ENCODE measurements at regions not wholly inside any gene's neighbourhood (a gene's known extent, or its start where the extent isn't known, plus 50 kb on each side); places are given as distances from the start of the nearest gene placed in this dataset.

DNA sequence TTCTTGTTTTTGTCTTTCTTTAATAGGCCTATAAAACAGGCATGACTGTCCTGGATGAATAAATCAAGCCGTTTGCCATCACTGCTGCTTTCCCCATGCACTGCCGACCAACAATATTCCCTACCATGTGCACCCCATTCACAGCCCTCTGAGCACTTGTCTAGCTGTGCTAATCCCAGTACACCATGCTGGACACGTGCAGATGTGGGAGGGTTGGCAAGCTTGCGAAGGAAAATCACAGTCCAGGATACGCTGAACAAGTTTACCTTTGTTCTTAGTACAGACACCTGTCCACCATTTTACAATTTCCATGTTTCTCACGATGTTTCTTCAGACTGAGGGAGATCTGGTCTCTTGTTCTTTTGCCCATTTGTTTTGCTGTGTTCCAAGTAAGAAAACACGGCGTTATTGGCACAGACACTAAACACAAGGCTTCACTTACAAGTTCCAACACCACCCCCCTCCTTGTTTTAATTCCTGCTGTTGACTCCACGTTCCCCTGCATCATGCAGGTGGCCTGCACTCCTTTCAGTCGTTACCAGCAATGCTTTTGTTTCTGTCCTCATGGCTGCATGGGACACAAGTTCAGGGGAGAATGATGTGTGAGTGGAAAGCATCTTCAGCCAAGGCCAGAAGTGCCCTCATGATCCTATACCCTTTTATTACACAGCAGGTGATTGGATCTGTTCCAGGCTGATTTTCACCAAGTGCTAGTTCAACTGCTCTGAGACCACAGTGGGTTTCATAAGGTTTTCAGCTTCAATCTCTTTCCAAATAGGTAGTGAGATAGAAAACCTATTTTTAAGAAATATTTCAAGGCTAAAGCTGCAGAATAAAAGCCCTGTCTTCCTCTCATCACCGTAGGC lies 608.9 kb downstream of the IRX1 start:
- DNase-seq (ENCODE audit: low read depth in 1 of 2, low spot score in 1 of 2) = no peak
- ChIA-PET CTCF (interaction anchor here (0.6 kb wide), 1 partner anchor 19 kb away, joined by 3 read pairs; no protein-coding TSS in a partner anchor), POLR2A (no interaction called here)
- Histone ChIP-seq H3K9me3 (no peaks in the 10 kb centered on the region), H3K27ac (no peak overlapping the region), H3K4me3 (no peak overlapping the region), H3K4me2 (no peak overlapping the region), H3K4me1 (no peaks in the 10 kb centered on the region)
- 2% methylated on average over 11 of the region's 11 CpGs for WGBS (ENCODE audit: missing lambda C conversion rate)
- no peak for TF ChIP-seq NFE2L2 (conservative IDR thresholded peaks at IDR 0.05; ENCODE audit: low read length)
- TF ChIP-seq, protein P1, sequence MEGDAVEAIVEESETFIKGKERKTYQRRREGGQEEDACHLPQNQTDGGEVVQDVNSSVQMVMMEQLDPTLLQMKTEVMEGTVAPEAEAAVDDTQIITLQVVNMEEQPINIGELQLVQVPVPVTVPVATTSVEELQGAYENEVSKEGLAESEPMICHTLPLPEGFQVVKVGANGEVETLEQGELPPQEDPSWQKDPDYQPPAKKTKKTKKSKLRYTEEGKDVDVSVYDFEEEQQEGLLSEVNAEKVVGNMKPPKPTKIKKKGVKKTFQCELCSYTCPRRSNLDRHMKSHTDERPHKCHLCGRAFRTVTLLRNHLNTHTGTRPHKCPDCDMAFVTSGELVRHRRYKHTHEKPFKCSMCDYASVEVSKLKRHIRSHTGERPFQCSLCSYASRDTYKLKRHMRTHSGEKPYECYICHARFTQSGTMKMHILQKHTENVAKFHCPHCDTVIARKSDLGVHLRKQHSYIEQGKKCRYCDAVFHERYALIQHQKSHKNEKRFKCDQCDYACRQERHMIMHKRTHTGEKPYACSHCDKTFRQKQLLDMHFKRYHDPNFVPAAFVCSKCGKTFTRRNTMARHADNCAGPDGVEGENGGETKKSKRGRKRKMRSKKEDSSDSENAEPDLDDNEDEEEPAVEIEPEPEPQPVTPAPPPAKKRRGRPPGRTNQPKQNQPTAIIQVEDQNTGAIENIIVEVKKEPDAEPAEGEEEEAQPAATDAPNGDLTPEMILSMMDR (IDR thresholded peaks at IDR 0.05) = no peak
- ATAC-seq = no peak
- FAIRE-seq = no peak

DNA sequence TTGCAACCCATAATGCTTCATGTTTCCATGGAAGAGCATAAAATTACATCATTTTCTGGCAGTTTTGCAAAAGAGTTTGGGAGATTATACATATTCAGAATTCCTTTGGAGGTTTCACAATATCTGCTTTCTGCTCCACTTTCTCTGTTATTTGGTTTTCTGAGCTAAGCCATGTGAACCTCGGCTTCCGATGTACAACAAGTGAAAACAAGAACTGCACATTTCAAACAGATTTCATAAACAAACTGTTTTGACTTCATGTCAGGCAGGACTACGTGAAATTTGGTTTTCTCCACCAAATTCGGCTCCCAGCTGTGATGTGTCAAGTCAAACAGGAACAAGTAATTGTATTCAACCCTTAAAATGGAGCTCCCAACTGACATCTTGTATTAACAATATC lies 609.8 kb downstream of the IRX1 start:
- FAIRE-seq (no peak), ATAC-seq (no peak), DNase-seq (ENCODE audit: low read depth in 1 of 2, low spot score in 1 of 2) (no peak)
- Histone ChIP-seq H3K4me1 (no peaks in the 10 kb centered on the region), H3K27ac (no peak overlapping the region), H3K4me2 (no peak overlapping the region), H3K4me3 (no peak overlapping the region), H3K9me3 (no peaks in the 10 kb centered on the region)
- TF ChIP-seq ZFP36 (IDR thresholded peaks at IDR 0.05; ENCODE audit: borderline replicate concordance, partially characterized antibody) (no peak), FOXS1 (CRISPR knock-in tag; IDR thresholded peaks at IDR 0.05) (no peak), CHD4 (IDR thresholded peaks at IDR 0.05; ENCODE audit: borderline replicate concordance) (no peak), ZSCAN20 (CRISPR knock-in tag; IDR thresholded peaks at IDR 0.05) (no peak), EP300 (IDR thresholded peaks at IDR 0.05) (no peak), ESRRA (IDR thresholded peaks at IDR 0.05; ENCODE audit: borderline replicate concordance, low read length) (no peak), BHLHE40 (IDR thresholded peaks at IDR 0.05; ENCODE audit: low read depth, low read length) (no peak)
- TF ChIP-seq, protein P2, sequence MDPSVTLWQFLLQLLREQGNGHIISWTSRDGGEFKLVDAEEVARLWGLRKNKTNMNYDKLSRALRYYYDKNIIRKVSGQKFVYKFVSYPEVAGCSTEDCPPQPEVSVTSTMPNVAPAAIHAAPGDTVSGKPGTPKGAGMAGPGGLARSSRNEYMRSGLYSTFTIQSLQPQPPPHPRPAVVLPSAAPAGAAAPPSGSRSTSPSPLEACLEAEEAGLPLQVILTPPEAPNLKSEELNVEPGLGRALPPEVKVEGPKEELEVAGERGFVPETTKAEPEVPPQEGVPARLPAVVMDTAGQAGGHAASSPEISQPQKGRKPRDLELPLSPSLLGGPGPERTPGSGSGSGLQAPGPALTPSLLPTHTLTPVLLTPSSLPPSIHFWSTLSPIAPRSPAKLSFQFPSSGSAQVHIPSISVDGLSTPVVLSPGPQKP (IDR thresholded peaks at IDR 0.05; ENCODE audit: low read depth, low read length) = no peak
- TF ChIP-seq, protein P3, sequence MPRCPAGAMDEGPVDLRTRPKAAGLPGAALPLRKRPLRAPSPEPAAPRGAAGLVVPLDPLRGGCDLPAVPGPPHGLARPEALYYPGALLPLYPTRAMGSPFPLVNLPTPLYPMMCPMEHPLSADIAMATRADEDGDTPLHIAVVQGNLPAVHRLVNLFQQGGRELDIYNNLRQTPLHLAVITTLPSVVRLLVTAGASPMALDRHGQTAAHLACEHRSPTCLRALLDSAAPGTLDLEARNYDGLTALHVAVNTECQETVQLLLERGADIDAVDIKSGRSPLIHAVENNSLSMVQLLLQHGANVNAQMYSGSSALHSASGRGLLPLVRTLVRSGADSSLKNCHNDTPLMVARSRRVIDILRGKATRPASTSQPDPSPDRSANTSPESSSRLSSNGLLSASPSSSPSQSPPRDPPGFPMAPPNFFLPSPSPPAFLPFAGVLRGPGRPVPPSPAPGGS (IDR thresholded peaks at IDR 0.05) = no peak
- WGBS (ENCODE audit: missing lambda C conversion rate) = 11% methylated on average over 4 of the region's 4 CpGs
- POLR2A ChIA-PET = no interaction called here
- CTCF ChIA-PET = no interaction called here

DNA sequence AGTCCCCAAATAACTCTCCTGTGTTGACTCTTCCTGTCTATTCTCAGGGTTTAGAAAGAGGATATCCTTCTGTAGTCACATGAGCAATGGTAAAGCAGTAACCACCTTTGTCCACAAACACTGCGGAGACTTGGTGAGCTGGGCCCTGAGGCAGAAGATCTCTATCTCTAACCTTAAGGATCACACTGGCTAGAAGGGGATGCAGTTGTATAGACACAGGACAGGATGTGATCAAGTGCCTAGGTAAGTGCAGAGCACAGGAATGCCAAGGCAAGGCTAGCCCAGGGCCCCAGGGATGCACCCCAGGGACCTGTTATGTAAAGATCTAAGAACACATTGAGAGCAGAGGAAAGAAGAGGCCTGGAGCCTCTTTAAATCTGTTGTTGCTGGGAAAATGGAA lies 610.5 kb downstream of the IRX1 start:
- TF ChIP-seq CHD4 (IDR thresholded peaks at IDR 0.05; ENCODE audit: borderline replicate concordance) = no peak
- no peak for TF ChIP-seq NPAS2 (CRISPR knock-in tag; IDR thresholded peaks at IDR 0.05; ENCODE audit: borderline replicate concordance)
- TF ChIP-seq, protein P4, sequence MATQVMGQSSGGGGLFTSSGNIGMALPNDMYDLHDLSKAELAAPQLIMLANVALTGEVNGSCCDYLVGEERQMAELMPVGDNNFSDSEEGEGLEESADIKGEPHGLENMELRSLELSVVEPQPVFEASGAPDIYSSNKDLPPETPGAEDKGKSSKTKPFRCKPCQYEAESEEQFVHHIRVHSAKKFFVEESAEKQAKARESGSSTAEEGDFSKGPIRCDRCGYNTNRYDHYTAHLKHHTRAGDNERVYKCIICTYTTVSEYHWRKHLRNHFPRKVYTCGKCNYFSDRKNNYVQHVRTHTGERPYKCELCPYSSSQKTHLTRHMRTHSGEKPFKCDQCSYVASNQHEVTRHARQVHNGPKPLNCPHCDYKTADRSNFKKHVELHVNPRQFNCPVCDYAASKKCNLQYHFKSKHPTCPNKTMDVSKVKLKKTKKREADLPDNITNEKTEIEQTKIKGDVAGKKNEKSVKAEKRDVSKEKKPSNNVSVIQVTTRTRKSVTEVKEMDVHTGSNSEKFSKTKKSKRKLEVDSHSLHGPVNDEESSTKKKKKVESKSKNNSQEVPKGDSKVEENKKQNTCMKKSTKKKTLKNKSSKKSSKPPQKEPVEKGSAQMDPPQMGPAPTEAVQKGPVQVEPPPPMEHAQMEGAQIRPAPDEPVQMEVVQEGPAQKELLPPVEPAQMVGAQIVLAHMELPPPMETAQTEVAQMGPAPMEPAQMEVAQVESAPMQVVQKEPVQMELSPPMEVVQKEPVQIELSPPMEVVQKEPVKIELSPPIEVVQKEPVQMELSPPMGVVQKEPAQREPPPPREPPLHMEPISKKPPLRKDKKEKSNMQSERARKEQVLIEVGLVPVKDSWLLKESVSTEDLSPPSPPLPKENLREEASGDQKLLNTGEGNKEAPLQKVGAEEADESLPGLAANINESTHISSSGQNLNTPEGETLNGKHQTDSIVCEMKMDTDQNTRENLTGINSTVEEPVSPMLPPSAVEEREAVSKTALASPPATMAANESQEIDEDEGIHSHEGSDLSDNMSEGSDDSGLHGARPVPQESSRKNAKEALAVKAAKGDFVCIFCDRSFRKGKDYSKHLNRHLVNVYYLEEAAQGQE (IDR thresholded peaks at IDR 0.05) = no peak
- no peak for TF ChIP-seq HEYL (CRISPR knock-in tag; IDR thresholded peaks at IDR 0.05)
- TF ChIP-seq ZC3H11A (IDR thresholded peaks at IDR 0.05) = no peak
- no peak for TF ChIP-seq EHMT2 (IDR thresholded peaks at IDR 0.05; ENCODE audit: low read depth)
- TF ChIP-seq, protein P5, sequence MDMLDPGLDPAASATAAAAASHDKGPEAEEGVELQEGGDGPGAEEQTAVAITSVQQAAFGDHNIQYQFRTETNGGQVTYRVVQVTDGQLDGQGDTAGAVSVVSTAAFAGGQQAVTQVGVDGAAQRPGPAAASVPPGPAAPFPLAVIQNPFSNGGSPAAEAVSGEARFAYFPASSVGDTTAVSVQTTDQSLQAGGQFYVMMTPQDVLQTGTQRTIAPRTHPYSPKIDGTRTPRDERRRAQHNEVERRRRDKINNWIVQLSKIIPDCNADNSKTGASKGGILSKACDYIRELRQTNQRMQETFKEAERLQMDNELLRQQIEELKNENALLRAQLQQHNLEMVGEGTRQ (IDR thresholded peaks at IDR 0.05) = no peak
- no peak for TF ChIP-seq RCOR1 (IDR thresholded peaks at IDR 0.05; ENCODE audit: low read depth, low read length)
- TF ChIP-seq, protein P6, sequence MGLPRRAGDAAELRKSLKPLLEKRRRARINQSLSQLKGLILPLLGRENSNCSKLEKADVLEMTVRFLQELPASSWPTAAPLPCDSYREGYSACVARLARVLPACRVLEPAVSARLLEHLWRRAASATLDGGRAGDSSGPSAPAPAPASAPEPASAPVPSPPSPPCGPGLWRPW (IDR thresholded peaks at IDR 0.05) = no peak
- no peak for TF ChIP-seq SREBF2 (IDR thresholded peaks at IDR 0.05)
- TF ChIP-seq KDM1A (IDR thresholded peaks at IDR 0.05; ENCODE audit: low read depth) = no peak
- FAIRE-seq = no peak
- ChIA-PET CTCF (no interaction called here), POLR2A (no interaction called here)
- H3K4me1 ChIP-seq = no peaks in the 10 kb centered on the region
- no peak overlapping the region for H3K27ac ChIP-seq
- no peak for DNase-seq (ENCODE audit: low read depth in 1 of 2, low spot score in 1 of 2)
- no peak overlapping the region for H3K4me3 ChIP-seq
- ATAC-seq = no peak
- no peak overlapping the region for H3K4me2 ChIP-seq
- no peaks in the 10 kb centered on the region for H3K9me3 ChIP-seq
- 80% methylated on average over 1 of the region's 1 CpG for WGBS (ENCODE audit: missing lambda C conversion rate)
